Keratinocyte (primary cell): ENCODE measurements at regions not wholly inside any gene's neighbourhood (a gene's known extent, or its start where the extent isn't known, plus 50 kb on each side); places are given as distances from the start of the nearest gene placed in this dataset.

ENCODE experiments used
- DNase-seq: peaks from one replicate; pipeline ENCODE4 v3.0.0-alpha.2; 2011; ENCODE audit warnings: low read depth, missing footprints, low spot score
- FAIRE-seq: peaks from 2 replicates; lab custom pipeline; 2011; peaks lifted over from hg19 to GRCh38; lab: Jason Lieb, UNC
- H2AFZ ChIP-seq: 2 replicates; pipeline ENCODE4 v1.6.0; 2012; ENCODE audit warnings: low read length, control low read depth, inconsistent platforms; ENCODE audit not compliant: control insufficient read depth
- H3K27ac ChIP-seq: 2 replicates; pipeline ENCODE4 v1.5.1; 2011; ENCODE audit warnings: low read length; ENCODE audit not compliant: control insufficient read depth, insufficient read depth
- H3K27me3 ChIP-seq: 3 replicates; pipeline ENCODE4 v1.6.0; 2011; ENCODE audit warnings: low read length; ENCODE audit not compliant: control insufficient read depth, insufficient read depth; ENCODE audit errors: extremely low read depth
- H3K36me3 ChIP-seq, 2 experiments: 2 replicates in 1 of 2; 3 replicates in 1 of 2; pipeline ENCODE4 v1.5.1; 2011; ENCODE audit warnings: low read length in 2 of 2, mild to moderate bottlenecking in 1 of 2; ENCODE audit not compliant: control insufficient read depth in 2 of 2, insufficient read depth in 2 of 2; ENCODE audit errors: extremely low read depth in 1 of 2
- H3K4me1 ChIP-seq: 3 replicates; pipeline ENCODE4 v1.5.1; 2011; ENCODE audit warnings: low read length; ENCODE audit not compliant: control insufficient read depth, insufficient read depth; ENCODE audit errors: extremely low read depth
- H3K4me2 ChIP-seq: 3 replicates; pipeline ENCODE4 v1.6.0; 2011; ENCODE audit warnings: low read depth, low read length; ENCODE audit not compliant: control insufficient read depth, insufficient read depth; ENCODE audit errors: extremely low read depth
- H3K4me3 ChIP-seq, 3 experiments: fragments of 200-600 bp in 1 of 3; sonication (generic) in 1 of 3; 2 replicates in 2 of 3; 3 replicates in 1 of 3; pipeline ENCODE4 v1.5.1; 2011 to 2016; ENCODE audit warnings: low read length in 3 of 3, mild to moderate bottlenecking in 3 of 3, control low read depth in 2 of 3, inconsistent platforms in 1 of 3, low read depth in 1 of 3, mixed read lengths in 1 of 3, mixed run types in 1 of 3, moderate library complexity in 1 of 3; ENCODE audit not compliant: control insufficient read depth in 2 of 3, insufficient read depth in 2 of 3; ENCODE audit errors: extremely low read depth in 1 of 3
- H3K79me2 ChIP-seq: 2 replicates; pipeline ENCODE4 v1.6.0; 2012; ENCODE audit warnings: low read length; ENCODE audit not compliant: control insufficient read depth, insufficient read depth
- H3K9ac ChIP-seq: 3 replicates; pipeline ENCODE4 v1.6.0; 2011; ENCODE audit warnings: low read length; ENCODE audit not compliant: control insufficient read depth, insufficient read depth; ENCODE audit errors: extremely low read depth
- H3K9me1 ChIP-seq: 3 replicates; pipeline ENCODE4 v1.6.0; 2011; ENCODE audit warnings: low read length; ENCODE audit not compliant: control insufficient read depth, insufficient read depth; ENCODE audit errors: extremely low read depth
- H3K9me3 ChIP-seq: 2 replicates; pipeline ENCODE4 v1.5.1; 2012; ENCODE audit warnings: low read depth, low read length; ENCODE audit not compliant: control insufficient read depth
- H4K20me1 ChIP-seq: 3 replicates; pipeline ENCODE4 v1.6.0; 2011; ENCODE audit warnings: low read length; ENCODE audit not compliant: control insufficient read depth, insufficient read depth; ENCODE audit errors: extremely low read depth
- EZH2 ChIP-seq: IDR thresholded peaks from one replicate; pipeline ENCODE4 v1.6.1; 2012; ENCODE audit warnings: inconsistent platforms, mild to moderate bottlenecking, low read length, moderate library complexity
- dilution Hi-C: fragments of 300-500 bp; cut with MboI; formaldehyde crosslinking; loops from one replicate; pipeline ENCODE4 v1.7.0; 2020; ENCODE audit warnings: low sequenced_read_pairs; ENCODE audit not compliant: extremely low pct_ligation_motif_present
- TF ChIP-seq, protein P1 (sequence below), 3 experiments: IDR thresholded peaks in 1 of 3; conservative IDR thresholded peaks in 1 of 3; optimal IDR thresholded peaks in 1 of 3; 2 replicates in 2 of 3; 3 replicates in 1 of 3; pipeline versions ENCODE3 to v1.5.1; 2011; ENCODE audit warnings: low read length in 3 of 3, mild to moderate bottlenecking in 3 of 3, moderate library complexity in 2 of 3, control low read depth in 1 of 3, inconsistent platforms in 1 of 3; ENCODE audit not compliant: insufficient read depth in 2 of 3; ENCODE audit errors: extremely low read depth in 1 of 3

DNA sequence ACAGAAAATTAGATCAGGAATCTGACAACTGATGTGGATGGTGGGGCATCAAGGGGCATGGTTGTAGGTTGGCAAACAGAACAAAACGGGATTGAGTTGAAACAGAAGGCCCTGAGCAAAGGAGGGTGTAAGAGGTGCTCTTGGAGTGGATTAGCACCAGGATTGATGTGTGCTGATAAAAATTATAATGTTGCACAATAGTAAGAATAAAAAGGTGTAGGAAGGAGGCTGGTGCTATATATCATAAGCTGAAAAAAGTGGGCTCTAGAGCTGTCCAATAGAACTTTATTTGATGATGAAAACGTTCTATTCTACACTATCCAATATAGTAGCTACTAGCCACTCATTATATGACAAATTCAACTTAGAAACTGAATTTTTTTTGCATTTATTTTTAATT, 263.1 kb upstream of the GYPC start:
- no peak for DNase-seq
- Histone ChIP-seq H3K4me1 (no peaks in the 10 kb centered on the region), H4K20me1 (no peaks in the 10 kb centered on the region), H3K27me3 (no peaks in the 10 kb centered on the region), H3K4me2 (no peak overlapping the region), H3K27ac (no peak overlapping the region), H3K9me1 (no peaks in the 10 kb centered on the region), H3K9ac (no peak overlapping the region), H3K79me2 (no peaks in the 10 kb centered on the region), H3K36me3 (no peaks in the 10 kb centered on the region), H3K9me3 (peaks cover 3% of the 10 kb centered on the region), H2AFZ (no peak overlapping the region), H3K4me3 (no peak overlapping the region)
- TF ChIP-seq EZH2, result no peak
- TF ChIP-seq, protein P1, sequence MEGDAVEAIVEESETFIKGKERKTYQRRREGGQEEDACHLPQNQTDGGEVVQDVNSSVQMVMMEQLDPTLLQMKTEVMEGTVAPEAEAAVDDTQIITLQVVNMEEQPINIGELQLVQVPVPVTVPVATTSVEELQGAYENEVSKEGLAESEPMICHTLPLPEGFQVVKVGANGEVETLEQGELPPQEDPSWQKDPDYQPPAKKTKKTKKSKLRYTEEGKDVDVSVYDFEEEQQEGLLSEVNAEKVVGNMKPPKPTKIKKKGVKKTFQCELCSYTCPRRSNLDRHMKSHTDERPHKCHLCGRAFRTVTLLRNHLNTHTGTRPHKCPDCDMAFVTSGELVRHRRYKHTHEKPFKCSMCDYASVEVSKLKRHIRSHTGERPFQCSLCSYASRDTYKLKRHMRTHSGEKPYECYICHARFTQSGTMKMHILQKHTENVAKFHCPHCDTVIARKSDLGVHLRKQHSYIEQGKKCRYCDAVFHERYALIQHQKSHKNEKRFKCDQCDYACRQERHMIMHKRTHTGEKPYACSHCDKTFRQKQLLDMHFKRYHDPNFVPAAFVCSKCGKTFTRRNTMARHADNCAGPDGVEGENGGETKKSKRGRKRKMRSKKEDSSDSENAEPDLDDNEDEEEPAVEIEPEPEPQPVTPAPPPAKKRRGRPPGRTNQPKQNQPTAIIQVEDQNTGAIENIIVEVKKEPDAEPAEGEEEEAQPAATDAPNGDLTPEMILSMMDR (optimal IDR thresholded peaks at IDR 0.05 in 1 of 3, IDR thresholded peaks at IDR 0.05 in 1 of 3, conservative IDR thresholded peaks at IDR 0.05 in 1 of 3; ENCODE audit: extremely low read depth in 1 of 3, insufficient read depth in 2 of 3, low read length in 3 of 3), result no peak
- FAIRE-seq, result no peak
- dilution Hi-C loops, result no loop called here

DNA sequence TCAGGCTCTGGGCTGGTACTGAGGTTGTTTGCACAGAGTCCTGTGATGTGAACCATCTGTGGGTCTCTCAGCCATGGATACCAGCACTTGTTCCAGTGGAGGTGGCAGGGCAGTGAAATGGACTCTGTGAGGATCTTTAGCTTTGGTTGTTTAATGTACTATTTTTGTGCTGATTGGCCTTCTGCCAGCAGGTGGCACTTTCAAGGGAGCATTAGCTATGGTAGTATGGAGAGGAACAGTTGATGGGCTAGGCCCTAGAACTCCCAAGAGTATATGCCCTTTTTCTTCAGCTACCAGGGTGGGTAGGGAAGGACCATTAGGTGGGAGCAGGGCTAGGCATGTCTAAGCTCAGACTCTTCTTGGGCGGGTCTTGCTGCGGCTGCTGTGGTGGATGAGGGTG, 257.0 kb upstream of the GYPC start:
- Histone ChIP-seq H4K20me1 (no peaks in the 10 kb centered on the region), H3K4me2 (no peak overlapping the region), H3K9me1 (no peaks in the 10 kb centered on the region), H3K36me3 (no peaks in the 10 kb centered on the region), H3K27me3 (no peaks in the 10 kb centered on the region), H3K9me3 (peaks cover 2% of the 10 kb centered on the region), H3K9ac (no peak overlapping the region), H3K27ac (no peak overlapping the region), H3K4me1 (no peaks in the 10 kb centered on the region), H3K79me2 (no peaks in the 10 kb centered on the region), H2AFZ (no peak overlapping the region), H3K4me3 (no peak overlapping the region)
- TF ChIP-seq EZH2, result no peak
- TF ChIP-seq, protein P1 (optimal IDR thresholded peaks at IDR 0.05 in 1 of 3, IDR thresholded peaks at IDR 0.05 in 1 of 3, conservative IDR thresholded peaks at IDR 0.05 in 1 of 3; ENCODE audit: extremely low read depth in 1 of 3, insufficient read depth in 2 of 3, low read length in 3 of 3), result no peak
- dilution Hi-C loops, result no loop called here
- FAIRE-seq (no peak), DNase-seq (no peak)
